T-helper 22 cell (primary cell): ENCODE measurements at regions not wholly inside any gene's neighbourhood (a gene's known extent, or its start where the extent isn't known, plus 50 kb on each side); places are given as distances from the start of the nearest gene placed in this dataset.
"Not testable (repeated sequence)": the region's sequence is repeated elsewhere in the genome, so short reads cannot be mapped to it uniquely, and the experiment has no call there.

Experiments used
- DNase-seq: peaks from one replicate; pipeline ENCODE4 v3.0.0-alpha.2; 2020; ENCODE audit warnings: low read depth

- no peak for DNase-seq
Observed at GRCh38 chr3:16708285-16708684, 103.1 kb upstream of the DAZL start.

GRCh38 chr3:16711691-16712090, 106.5 kb upstream of the DAZL start:
- DNase-seq: not testable (repeated sequence)

- no peak for DNase-seq
Observed at GRCh38 chr3:16715281-16715680, 110.1 kb upstream of the DAZL start.

GRCh38 chr3:16719426-16719825, 114.2 kb upstream of the DAZL start:
- no peak for DNase-seq

GRCh38 chr3:16720367-16720940, 115.2 kb upstream of the DAZL start:
- DNase-seq: no peak

GRCh38 chr3:16721494-16721893, 116.3 kb upstream of the DAZL start:
- no peak for DNase-seq

- DNase-seq: no peak
Observed at GRCh38 chr3:16723978-16724377, 118.8 kb upstream of the DAZL start.

- no peak for DNase-seq
Observed at GRCh38 chr3:16724487-16724886, 119.3 kb upstream of the DAZL start.

GRCh38 chr3:16725972-16726371, 120.7 kb upstream of the DAZL start:
- DNase-seq: no peak

GRCh38 chr3:16728770-16729745, 123.8 kb upstream of the DAZL start:
- DNase-seq: no peak

GRCh38 chr3:16738451-16738850, 133.2 kb upstream of the DAZL start:
- DNase-seq: no peak

GRCh38 chr3:16739541-16740105, 134.4 kb upstream of the DAZL start:
- DNase-seq: no peak

- no peak for DNase-seq
Observed at GRCh38 chr3:16740515-16740914, 135.3 kb upstream of the DAZL start.

GRCh38 chr3:16741103-16741758, 136.0 kb upstream of the DAZL start:
- no peak for DNase-seq

- DNase-seq: no peak
Observed at GRCh38 chr3:16741890-16742289, 136.7 kb upstream of the DAZL start.

GRCh38 chr3:16743276-16743675, 138.1 kb upstream of the DAZL start:
- DNase-seq: no peak

GRCh38 chr3:16759227-16759903, 125.4 kb upstream of the PLCL2 start:
- DNase-seq: no peak

- DNase-seq: no peak
Observed at GRCh38 chr3:16761571-16761970, 123.2 kb upstream of the PLCL2 start.

GRCh38 chr3:16765661-16766060, 119.1 kb upstream of the PLCL2 start:
- no peak for DNase-seq

- no peak for DNase-seq
Observed at GRCh38 chr3:16767006-16767405, 117.7 kb upstream of the PLCL2 start.

GRCh38 chr3:16768014-16768413, 116.7 kb upstream of the PLCL2 start:
- no peak for DNase-seq

- DNase-seq: no peak
Observed at GRCh38 chr3:16768956-16769355, 115.8 kb upstream of the PLCL2 start.
